ENCODE measurements at regions not wholly inside any gene's neighbourhood (a gene's known extent, or its start where the extent isn't known, plus 50 kb on each side); places are given as distances from the start of the nearest gene placed in this dataset.
"Not testable (repeated sequence)": the region's sequence is repeated elsewhere in the genome, so short reads cannot be mapped to it uniquely, and the experiment has no call there.

- no peak for DNase-seq (ENCODE audit: low read depth in 2 of 2)
Observed at GRCh38 chr10:6877722-6878392, 297.8 kb upstream of the PRKCQ start.

DNA sequence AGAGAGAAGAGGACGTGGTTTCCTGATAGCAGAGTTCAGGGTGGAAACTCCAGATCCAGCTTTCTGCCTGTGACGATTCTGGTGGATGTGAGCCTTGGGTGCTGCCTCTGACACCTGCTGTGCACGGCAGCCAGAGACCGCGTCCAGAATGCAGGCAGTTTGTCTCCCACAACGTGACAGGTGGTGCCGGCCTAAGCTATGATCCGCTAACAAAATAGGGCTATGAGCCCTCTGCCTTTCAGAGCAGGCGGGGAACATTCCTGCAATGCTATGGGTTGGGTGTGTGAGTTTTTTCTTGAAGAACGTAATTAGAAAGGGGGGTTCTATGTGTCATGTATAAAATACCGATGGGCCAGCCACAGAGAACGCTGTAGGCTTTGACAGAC, 297.3 kb upstream of the PRKCQ start:
- no peak for DNase-seq (ENCODE audit: low read depth in 2 of 2)

DNA sequence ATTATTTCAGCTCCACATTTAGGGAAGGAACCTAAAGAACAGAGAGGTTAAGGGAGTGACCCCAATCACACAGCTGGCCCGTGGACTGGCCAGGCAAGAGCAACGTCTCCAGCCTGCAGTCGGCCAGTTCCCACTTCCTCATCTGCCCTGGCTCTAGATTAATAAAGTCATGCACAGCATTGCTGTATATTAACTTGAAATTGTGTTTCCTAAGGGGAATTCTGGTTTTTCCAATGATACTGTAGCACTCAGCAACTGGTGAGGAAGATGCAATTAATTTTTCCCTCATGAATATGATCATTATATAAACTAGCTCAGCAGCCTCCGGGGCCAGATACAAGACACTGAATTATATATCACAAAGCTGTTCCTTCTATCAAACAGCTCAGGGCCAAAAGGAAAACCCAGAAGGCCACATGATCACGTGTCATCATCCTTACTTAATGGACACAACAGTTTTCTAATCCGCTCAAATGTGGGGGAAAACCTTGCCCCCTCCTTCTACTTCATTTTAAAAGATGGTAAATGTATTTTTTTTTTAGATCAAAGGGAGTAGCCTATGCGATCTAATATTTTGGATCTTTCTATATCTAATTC, 295.3 kb upstream of the PRKCQ start:
- DNase-seq (ENCODE audit: low read depth in 2 of 2), result no peak

DNA sequence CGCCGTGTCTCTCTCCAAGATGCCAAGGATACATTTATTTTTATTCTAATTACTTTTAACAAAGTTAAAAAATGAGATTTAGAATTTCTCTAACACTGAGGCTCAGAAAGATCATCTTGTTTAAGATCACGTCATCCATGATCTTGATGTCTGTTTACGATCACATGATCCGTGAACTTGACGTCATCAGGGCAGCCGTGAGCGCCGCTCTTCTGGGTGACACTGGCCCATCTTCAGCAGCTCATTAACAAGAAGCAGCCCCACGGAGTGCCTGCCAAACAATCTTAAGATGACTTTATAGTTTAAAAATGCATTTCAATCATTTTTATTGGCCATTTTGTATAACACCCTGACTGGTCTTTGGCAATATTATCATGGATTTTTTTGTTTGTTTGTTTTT, 291.1 kb upstream of the PRKCQ start:
- DNase-seq (ENCODE audit: low read depth in 2 of 2), result no peak

DNA sequence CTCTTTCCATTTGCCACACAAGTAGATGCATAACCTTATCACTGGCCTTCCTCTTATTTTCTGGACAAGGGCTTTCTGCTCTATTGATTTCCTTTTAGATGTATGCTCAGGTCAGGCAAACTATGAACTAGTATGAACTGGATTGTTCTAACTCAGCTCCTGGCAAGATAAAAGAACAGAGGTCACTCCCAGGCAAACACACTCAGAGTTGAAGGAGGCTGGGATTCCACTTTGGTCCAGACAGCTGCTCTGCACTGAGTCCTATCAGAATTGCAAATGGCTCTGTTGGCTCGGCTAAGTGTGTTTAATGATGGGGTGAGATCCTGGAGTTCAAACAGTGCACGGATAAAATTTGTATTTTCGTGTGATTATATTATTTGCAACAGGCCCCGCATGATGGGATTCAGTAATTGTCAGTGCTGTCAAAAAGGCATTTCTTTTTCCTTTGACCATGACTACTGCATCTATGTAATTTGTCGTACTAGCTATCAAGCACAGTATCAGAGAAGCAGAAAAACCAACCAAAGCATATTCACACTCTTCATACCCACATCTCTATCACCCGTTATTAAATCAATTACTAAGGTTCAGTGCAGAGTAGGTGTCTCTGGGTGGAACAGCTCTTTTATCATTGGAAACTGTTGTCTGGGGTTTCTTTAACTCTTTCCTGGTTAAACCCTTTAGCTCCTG, 288.1 kb upstream of the PRKCQ start:
- no peak for DNase-seq (ENCODE audit: low read depth in 2 of 2)

- no peak for DNase-seq (ENCODE audit: low read depth in 2 of 2)
Observed at GRCh38 chr10:6866757-6867156, 286.7 kb upstream of the PRKCQ start.

- DNase-seq (ENCODE audit: low read depth in 2 of 2), result no peak
Observed at GRCh38 chr10:6864142-6864541, 284.1 kb upstream of the PRKCQ start.

DNA sequence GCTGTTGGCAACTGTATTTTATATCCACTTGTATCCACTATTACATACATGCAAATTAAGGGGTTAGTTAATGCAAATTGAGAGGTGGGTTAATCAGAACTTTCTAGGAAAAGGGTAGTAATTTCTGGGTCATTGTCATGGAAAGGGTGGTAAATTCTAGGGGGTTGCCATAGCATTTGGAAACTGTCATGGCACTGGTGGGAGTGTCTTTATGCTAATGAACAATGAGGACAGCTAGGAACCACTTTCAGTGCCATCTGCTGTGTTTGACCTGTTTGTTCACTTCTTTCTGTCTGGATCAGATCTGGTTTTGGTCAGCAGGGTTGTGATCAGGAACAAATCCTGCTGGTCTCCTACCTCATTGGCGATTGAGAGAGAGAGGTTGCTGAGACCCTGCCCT, 283.3 kb upstream of the PRKCQ start:
- DNase-seq (ENCODE audit: low read depth in 2 of 2), result no peak

DNA sequence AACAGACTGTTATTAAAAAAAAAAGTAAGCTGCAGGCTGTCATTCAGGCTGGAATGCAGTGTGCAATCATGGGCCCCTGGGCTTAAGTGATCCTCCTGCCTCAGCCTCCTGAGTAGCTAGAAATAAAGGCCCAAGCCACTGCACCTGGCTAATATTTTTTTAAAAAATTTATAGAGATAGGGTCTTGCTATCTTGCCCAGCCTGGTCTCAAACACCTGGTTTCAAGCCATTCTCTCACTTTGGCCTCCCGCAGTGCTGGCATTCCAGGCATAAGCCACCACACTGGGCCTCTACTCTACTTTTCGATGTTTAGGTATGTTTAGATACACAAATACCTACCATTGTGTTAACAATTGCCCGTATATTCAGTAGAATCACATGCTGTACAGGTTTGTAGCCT, 270.4 kb upstream of the PRKCQ start:
- DNase-seq (ENCODE audit: low read depth in 2 of 2), result no peak

DNA sequence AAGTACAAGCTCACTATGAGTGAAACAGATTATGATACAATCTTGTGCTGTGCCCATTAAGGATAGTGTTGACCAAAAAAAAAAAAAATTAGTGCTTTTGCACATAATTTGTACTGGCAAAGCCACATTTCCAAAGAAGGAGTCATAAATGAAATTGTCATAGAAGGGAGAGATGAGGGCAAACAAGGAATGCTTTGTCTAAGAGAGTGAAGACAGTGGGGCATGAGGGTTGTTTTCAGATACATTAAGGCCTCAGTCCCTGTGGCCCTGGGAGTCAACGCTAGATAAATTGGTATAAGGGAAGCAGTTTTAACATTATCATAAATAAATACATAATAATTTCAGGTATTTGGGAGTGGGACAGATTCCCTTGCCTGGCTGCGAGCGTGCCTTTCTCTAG, 267.5 kb upstream of the PRKCQ start:
- no peak for DNase-seq (ENCODE audit: low read depth in 2 of 2)

DNA sequence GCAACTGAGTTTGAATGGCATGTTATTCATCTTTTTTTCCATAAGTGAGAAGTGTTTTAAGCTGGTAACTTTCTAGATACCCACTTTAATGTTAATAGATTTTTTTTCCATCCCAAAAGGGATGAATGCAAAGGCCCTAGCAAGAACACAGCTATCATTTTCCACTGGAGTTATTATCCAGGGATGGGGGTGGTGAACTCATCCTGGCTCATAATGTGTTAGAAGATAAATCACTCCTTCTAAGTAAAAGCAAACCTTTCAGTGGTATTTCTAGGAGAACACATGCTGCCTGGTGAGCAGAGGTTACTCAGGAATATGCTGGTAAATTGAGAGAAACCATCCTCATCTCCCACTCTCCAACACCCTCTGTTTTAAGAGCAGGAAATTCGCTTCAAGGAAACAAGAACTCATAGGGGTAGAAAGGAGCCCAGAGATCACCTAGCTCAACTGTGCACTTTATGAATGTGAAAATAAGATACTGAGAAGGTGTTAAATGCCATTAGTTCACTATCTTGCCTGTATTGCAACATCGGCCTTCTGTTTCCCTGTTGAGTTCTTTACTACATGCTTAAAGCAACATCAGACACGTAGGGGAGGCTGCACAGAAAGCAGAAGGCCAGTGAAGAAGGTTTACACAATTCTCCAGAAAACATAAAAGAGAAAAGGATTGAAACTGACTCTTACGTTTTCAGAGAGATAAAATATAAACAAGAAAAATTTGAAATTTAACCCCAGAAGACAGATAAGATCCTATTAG, 264.0 kb upstream of the PRKCQ start:
- DNase-seq (ENCODE audit: low read depth in 2 of 2), result no peak

DNA sequence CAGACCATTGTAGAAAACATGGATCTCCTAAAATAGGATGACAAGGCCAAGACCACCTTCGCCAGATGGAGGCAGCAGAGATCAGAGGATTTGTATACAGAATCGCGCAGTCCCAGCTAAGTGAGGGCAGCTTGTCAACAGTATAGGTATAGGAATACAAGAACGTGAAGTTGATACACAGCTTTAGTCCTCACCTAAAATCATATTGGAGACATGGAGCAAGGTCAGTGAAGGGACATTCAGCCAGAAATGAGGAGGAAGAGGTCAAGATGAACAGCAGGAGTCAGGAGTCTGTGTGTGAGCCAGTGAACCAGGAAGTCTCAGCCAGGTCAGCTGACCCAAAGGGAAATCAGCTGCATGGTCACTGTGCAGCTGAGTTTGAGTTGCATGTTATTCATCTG, 263.4 kb upstream of the PRKCQ start:
- DNase-seq (ENCODE audit: low read depth in 2 of 2), result no peak

DNA sequence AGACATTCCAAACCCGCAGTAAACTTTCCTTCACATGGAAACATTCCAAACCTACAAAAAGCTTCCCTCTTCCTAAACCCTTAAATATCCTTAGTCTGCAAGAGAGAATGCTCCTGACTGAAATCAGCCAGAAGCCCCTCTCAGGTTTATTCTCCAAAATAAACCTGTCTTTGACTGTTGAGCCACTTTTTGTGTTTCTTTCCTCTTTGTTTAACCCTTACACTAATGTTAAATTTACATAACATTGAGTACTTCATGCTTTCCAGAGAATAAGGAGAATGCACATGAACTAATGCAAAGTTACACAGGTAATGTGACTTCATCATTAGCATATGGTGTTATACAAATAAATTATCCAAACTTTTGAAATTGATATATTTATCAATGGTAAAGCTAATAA, 262.6 kb upstream of the PRKCQ start:
- DNase-seq (ENCODE audit: low read depth in 2 of 2), result no peak

GRCh38 chr10:6841761-6842160, 261.7 kb upstream of the PRKCQ start:
- DNase-seq (ENCODE audit: low read depth in 2 of 2), result no peak

- no peak for DNase-seq (ENCODE audit: low read depth in 2 of 2)
Observed at GRCh38 chr10:6840766-6841165, 260.7 kb upstream of the PRKCQ start.

GRCh38 chr10:6840201-6840691, 260.2 kb upstream of the PRKCQ start:
- no peak for DNase-seq (ENCODE audit: low read depth in 2 of 2)

- no peak for DNase-seq (ENCODE audit: low read depth in 2 of 2)
Observed at GRCh38 chr10:6838118-6838517, 258.0 kb upstream of the PRKCQ start.

- DNase-seq (ENCODE audit: low read depth in 2 of 2), result no peak
Observed at GRCh38 chr10:6833458-6834011, 253.5 kb upstream of the PRKCQ start.

DNA sequence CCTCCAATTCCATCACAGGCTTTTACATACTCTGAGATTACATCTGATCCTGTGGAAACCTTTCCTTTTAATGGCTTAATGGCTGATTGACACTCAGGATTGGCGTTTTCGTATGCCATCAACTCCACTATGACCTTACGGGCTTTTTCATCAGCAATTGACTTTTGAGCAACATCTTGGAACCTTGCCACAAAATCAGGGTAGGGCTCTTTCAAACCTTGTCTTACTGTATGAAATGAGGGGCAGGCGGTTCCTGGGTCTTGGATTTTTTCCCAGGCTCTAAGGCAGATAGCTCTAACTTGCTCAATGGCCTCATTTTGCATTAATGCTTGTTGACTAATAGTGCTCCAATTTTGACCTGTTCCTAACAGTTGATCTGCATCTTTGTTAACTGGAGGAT, 250.9 kb upstream of the PRKCQ start:
- DNase-seq (ENCODE audit: low read depth in 2 of 2), result not testable (repeated sequence)

GRCh38 chr10:6824793-6825192, 244.7 kb upstream of the PRKCQ start:
- not testable (repeated sequence) for DNase-seq (ENCODE audit: low read depth in 2 of 2)

- no peak for DNase-seq (ENCODE audit: low read depth in 2 of 2)
Observed at GRCh38 chr10:6823770-6824169, 243.7 kb upstream of the PRKCQ start.

DNA sequence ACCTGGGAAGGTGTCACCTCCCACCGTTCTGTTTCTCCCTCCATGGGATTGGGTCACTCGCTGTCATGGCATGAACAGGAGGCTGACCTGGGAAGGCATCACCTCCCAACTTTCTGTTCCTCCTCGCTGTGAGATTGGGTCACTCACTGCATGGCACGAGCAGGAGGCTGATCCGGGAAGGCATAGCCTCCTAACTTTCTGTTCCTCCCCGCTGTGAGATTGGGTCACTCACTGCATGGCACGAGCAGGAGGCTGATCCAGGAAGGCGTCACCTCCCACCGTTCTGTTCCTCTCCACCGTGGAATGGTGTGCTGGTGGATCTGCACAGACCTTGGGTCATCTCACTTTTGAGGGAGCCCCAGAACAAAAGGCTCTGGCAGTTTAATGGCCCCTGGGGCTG, 239.2 kb upstream of the PRKCQ start:
- DNase-seq (ENCODE audit: low read depth in 2 of 2), result no peak
